Esophagus (tissue), 2 donors: ENCODE measurements at regions not wholly inside any gene's neighbourhood (a gene's known extent, or its start where the extent isn't known, plus 50 kb on each side); places are given as distances from the start of the nearest gene placed in this dataset.

Experiments used
- H3K27ac ChIP-seq, 2 donors: one replicate each; pipeline ENCODE4 v1.5.1; 2013; ENCODE audit warnings: low read depth in 2 of 2, mild to moderate bottlenecking in 2 of 2, inconsistent platforms in 1 of 2, low read length in 1 of 2, moderate library complexity in 1 of 2
- H3K27me3 ChIP-seq, 2 donors: one replicate each; pipeline ENCODE4 v1.6.1; 2013; ENCODE audit warnings: low read length in 2 of 2, control low read depth in 1 of 2, mild to moderate bottlenecking in 1 of 2; ENCODE audit not compliant: insufficient read depth in 2 of 2, control insufficient read depth in 1 of 2
- H3K36me3 ChIP-seq, 2 donors: one replicate each; pipeline ENCODE4 v1.6.1; 2013; ENCODE audit warnings: low read length in 1 of 2; ENCODE audit not compliant: control insufficient read depth in 2 of 2, insufficient read depth in 2 of 2
- H3K4me1 ChIP-seq, 2 donors: one replicate each; pipeline ENCODE4 v1.6.1; 2013; ENCODE audit warnings: low read length in 1 of 2; ENCODE audit not compliant: control insufficient read depth in 2 of 2, insufficient read depth in 2 of 2
- H3K4me3 ChIP-seq, 2 donors: one replicate each; pipeline ENCODE4 v1.5.1; 2013; ENCODE audit warnings: low read length in 2 of 2, mild to moderate bottlenecking in 2 of 2, low read depth in 1 of 2, moderate library complexity in 1 of 2
- H3K9me3 ChIP-seq, 2 donors: one replicate each; pipeline ENCODE4 v1.6.1; 2013; ENCODE audit warnings: mild to moderate bottlenecking in 2 of 2, low read depth in 1 of 2, low read length in 1 of 2, moderate library complexity in 1 of 2; ENCODE audit not compliant: control insufficient read depth in 2 of 2, insufficient read depth in 1 of 2
- WGBS, 2 donors: extraction: QIAGEN DNeasy Blood & Tissue Kit; methylation state at CpG; one replicate each; pipeline ENCODE4 v1.1.7; 2013; 5-methylcytosine and 5-hydroxymethylcytosine counted together
- donor health status: healthy with polysubstance abuse.
- donor health status: Bipolar disorder and iron deficiency.

DNA sequence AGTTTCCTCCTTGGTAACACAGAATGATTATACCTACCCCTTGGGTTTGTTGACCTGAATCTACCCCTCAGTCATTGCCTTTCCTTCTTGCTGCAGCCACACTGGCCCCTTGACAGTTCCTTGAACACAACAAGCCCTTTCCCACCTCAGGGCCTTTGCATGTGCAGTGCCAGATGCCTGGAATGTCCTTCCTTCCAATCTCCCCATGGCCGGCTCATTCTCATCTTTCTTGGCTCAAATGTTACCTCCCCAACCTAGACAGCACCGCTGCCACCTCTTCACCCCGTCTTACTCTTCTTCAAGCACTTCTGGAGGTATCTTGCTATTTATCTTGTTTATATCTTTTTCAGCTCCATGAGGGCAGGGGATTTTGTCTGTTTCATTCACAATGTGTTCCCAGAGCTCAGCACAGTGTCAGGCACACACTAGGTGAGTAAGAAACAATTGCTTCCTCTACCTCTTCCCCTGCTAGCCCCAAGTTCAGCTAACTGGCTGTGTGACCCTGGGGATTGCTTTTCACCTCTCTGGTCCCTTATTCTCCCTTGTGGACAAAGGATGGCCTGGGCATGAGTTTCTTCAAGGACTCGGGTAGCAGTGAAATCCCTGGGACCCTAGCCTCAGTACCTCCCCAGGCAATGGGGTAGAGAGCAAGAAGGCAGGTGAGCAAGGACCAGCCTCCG, 121.5 kb downstream of the CEBPB start:
- 59 to 70% methylated on average over 5 of the region's 5 CpGs for WGBS, 2 donors
- H3K4me3 ChIP-seq = no peak overlapping the region
- H3K9me3 ChIP-seq = no peaks in the 10 kb centered on the region
- H3K27ac ChIP-seq = peak overlapping the region; percentile 53 to 63
- H3K4me1 ChIP-seq = peaks cover 0 to 16% of the 10 kb centered on the region in 2 donors
- no peaks in the 10 kb centered on the region for H3K36me3 ChIP-seq
- H3K27me3 ChIP-seq = no peaks in the 10 kb centered on the region

DNA sequence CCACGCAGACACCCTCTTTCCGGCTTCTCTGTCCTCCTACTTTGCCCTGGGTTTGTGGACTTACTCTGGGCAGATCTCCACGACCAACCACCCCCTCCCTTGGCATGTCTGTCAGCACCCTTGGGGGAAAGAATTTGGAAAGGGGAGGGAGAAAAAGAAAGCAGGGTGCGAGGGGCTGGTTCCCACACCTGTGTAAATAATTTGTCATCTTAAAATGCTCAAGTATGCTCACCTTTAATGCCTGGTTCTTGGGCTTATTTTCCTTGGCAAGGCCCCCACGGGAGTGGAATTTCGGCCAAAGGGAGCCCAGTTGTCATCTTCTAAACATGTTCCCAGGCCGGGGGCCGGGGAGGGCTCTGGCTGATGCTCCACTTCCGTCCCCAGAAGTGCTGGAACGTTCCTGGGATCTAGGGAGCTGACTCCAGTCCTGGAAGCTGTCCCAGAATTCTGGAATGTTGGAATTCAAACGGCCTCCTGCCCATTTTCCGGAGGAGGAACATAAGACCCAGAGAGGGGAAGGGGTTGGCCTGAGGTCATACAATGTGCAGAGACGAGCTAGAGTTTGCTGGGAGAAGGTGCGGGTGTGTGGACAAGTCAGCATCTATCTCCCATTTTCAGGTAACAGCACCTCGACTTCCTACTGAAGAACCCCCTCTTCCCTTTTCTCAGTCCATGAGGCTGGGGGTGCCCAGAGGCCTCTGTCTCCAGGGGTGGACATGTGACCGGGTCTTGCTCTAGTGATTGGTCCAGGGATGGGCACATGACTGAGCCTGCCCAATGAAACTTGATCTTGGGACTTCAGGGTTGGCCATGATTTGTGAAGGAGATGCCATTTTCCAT, 122.3 kb downstream of the CEBPB start:
- H3K27ac ChIP-seq = peak overlapping the region; percentile 53 to 63
- H3K4me3 ChIP-seq = no peak overlapping the region
- H3K9me3 ChIP-seq = no peaks in the 10 kb centered on the region
- WGBS, 2 donors = 26 to 37% methylated on average over 16 of the region's 16 CpGs
- H3K27me3 ChIP-seq = no peaks in the 10 kb centered on the region
- H3K4me1 ChIP-seq = peaks cover 0 to 14% of the 10 kb centered on the region in 2 donors
- H3K36me3 ChIP-seq = no peaks in the 10 kb centered on the region

DNA sequence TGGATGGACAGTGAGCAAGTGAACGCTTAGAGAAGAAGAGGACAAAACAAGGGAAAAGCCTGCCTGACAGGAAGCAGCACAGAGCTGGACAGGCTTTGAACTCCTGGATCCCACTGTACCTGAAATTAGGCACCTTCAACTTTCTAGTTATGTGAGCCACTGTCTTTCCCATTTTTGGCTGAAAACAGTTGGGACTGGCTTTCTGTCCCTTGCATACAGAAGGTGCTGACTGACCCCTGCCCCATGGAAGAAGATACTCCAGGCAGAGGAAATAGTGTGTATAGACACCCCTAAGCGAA, 122.8 kb downstream of the CEBPB start:
- no peak overlapping the region for H3K4me3 ChIP-seq
- H3K4me1 ChIP-seq = peaks cover 0 to 13% of the 10 kb centered on the region in 2 donors
- peak overlapping the region in 1 of 2 donors; percentile 59 for H3K27ac ChIP-seq
- no peaks in the 10 kb centered on the region for H3K27me3 ChIP-seq
- H3K36me3 ChIP-seq = no peaks in the 10 kb centered on the region
- H3K9me3 ChIP-seq = no peaks in the 10 kb centered on the region
- 81 to 84% methylated on average over 2 of the region's 2 CpGs for WGBS, 2 donors

DNA sequence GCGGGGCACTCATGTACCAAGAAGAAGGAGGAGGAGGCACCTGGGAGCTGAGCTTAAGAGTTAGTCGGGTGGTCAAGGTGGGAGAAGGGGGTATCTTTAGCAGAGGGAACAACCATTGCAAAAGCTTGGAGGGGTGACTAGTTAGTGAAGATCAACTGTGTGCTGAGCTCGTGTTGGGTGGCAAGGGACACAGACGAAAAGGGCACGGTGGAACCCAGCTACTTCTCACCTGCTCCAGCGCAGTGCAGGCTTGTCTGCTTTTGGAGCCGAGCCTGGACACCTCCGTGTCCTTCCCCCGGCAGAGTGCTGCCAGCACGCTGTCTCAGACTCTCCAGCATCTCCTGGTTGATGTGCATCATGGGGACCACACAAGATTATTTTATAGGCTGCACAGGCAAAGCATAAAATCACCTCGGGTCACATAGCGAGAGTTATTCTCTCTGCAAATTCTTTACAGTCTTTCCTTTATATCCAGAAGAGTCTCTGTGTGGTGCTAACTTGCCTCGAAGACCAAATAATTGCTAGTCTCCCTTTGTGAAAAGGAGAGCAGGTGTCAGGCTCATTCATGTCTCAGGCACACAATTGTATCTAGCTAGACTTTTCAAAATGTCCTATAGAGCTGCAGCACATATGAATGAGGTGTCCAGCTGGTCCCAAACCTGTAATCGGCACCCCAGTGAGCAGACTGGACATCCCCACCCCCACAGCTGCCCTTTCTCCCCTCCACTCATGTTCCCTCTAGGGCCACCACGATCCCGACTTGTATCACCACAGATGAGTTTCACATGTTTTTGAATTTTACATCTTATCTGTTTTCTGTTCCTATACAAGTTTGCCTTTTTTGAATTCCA, 123.4 kb downstream of the CEBPB start:
- no peak overlapping the region for H3K27ac ChIP-seq
- H3K36me3 ChIP-seq = no peaks in the 10 kb centered on the region
- no peak overlapping the region for H3K4me3 ChIP-seq
- no peaks in the 10 kb centered on the region for H3K9me3 ChIP-seq
- no peaks in the 10 kb centered on the region for H3K27me3 ChIP-seq
- WGBS, 2 donors = 63 to 76% methylated on average over 16 of the region's 16 CpGs
- peaks cover 0 to 10% of the 10 kb centered on the region in 2 donors for H3K4me1 ChIP-seq

DNA sequence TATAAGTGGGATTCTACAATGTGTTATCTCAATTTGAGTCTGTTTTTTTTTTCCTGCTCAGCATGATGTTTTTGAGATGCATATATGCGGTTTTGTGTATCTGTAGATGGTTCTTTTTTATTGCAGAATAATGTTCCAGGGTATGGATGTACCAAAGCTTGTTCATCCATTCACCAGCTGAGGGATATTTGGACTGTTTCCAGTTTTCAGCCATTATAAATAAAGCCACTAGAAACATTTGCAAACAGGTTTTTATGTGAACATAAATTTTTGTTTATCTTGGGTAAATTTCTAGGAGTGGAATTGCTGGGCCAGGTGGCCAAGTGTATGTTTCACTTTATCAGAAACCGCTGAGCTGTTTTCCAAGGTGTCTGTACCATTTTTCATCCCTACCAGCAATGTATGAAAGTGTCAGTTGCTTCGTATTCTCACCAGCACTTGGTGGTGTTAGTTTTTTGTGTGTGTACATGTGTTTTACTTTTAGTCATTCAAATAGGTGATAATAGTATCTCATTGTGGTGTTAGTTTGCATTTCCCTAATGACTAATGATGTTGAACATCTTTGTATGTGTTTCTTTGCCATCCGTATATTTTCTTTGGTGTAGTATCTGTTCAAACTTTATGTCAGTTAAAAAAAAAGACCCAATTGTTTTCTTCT, 124.2 kb downstream of the CEBPB start:
- Histone ChIP-seq H3K27me3 (no peaks in the 10 kb centered on the region), H3K9me3 (no peaks in the 10 kb centered on the region), H3K27ac (no peak overlapping the region), H3K4me3 (no peak overlapping the region), H3K36me3 (no peaks in the 10 kb centered on the region), H3K4me1 (peaks cover 0 to 10% of the 10 kb centered on the region in 2 donors)
- WGBS, 2 donors = 84 to 86% methylated on average over 4 of the region's 4 CpGs

DNA sequence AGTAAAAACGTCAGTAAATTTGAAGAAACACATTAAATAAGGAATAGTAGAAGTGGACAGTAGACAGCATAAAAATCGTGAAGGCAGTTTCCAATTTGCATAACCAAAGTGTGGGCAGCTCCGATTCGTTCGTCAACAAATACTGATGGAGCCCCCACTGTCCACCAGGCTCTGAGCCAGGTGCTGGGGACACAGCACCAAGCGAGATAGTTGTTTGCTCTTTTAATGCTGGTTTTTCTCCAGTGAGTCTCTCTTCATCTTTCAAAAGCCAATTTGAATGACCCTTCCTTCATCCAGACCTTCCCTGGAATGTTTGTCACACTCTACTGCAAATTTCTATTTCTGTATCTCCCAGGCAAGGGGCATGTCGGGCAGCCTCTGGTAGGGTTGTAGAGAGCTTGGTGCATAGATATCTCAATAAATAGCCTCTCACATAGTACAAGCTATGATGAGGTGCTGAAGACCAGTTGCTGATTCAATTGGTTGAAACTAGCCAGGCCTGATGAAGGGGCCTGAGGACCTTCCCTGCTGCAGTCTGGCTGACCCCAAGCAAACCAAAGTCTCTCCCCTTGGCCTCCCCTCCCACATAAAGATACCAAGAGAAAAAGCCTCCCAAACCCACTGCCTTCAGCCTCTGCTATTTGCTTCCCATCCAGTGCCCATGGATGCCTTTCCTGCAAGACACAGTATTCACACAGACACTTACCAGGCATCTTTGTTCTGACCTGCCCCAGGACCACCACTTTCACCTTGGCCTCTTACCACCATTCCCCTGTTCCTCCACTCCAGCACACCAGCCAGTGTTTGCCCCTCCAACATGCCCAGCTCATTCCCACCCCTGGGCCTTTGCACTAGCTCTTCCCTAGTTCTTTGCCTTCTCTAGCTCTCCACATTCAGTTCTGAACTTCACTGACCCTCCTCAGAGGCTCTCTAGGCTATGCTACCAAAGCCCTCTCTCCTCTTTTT, 125.2 kb downstream of the CEBPB start:
- no peaks in the 10 kb centered on the region for H3K27me3 ChIP-seq
- H3K4me3 ChIP-seq = no peak overlapping the region
- H3K9me3 ChIP-seq = no peaks in the 10 kb centered on the region
- no peaks in the 10 kb centered on the region for H3K36me3 ChIP-seq
- WGBS, 2 donors = 74 to 77% methylated on average over 7 of the region's 7 CpGs
- H3K27ac ChIP-seq = no peak overlapping the region
- peaks cover 0 to 15% of the 10 kb centered on the region in 2 donors for H3K4me1 ChIP-seq

DNA sequence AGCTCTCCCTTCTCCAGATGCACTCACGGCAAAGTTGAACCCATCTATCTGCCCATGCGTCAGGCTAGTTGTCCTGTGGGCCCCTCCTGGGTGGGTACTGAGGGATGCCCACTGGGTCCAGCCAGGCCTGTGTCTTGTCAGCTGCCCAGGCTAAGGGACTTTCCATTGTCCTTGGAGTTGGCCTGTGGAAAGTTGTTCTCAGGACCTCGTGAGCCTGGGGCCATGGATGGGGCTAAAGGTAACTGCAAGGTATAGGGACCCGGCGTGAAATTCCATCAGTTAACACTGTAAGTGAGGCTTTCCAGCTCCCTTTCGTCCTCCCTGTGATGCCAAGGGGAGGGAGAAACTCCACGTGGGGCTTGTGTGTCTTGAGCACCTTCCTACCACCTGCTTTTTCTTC, 126.5 kb downstream of the CEBPB start:
- Histone ChIP-seq H3K27me3 (no peaks in the 10 kb centered on the region), H3K27ac (no peak overlapping the region), H3K9me3 (no peaks in the 10 kb centered on the region), H3K4me3 (no peak overlapping the region), H3K36me3 (no peaks in the 10 kb centered on the region), H3K4me1 (peaks cover 2 to 21% of the 10 kb centered on the region in 2 donors)
- 79 to 88% methylated on average over 7 of the region's 7 CpGs for WGBS, 2 donors

DNA sequence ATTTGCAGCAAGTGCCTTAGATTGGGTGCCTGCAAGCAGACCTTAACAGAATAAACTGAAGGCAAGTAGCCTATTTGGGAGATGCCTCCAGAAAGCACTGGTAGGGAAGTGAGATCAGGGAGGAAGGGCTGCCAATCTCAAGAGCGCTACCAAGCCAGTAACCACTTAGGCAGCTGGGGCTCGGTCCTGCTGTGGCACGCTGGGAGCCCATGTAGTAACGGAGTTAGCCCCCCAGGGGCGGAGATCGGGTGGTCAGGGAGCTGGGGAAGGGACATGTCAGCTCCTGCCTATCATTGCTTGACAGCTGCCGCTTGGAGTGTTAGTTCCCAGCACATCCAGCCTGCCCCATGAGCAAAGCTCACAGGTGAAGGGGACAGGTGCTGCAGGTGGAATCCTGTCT, 127.0 kb downstream of the CEBPB start:
- WGBS, 2 donors = 47 to 62% methylated on average over 7 of the region's 7 CpGs
- Histone ChIP-seq H3K27ac (no peak overlapping the region), H3K4me3 (no peak overlapping the region), H3K4me1 (peaks cover 2 to 20% of the 10 kb centered on the region in 2 donors), H3K36me3 (no peaks in the 10 kb centered on the region), H3K9me3 (no peaks in the 10 kb centered on the region), H3K27me3 (no peaks in the 10 kb centered on the region)
